ENCODE measurements at regions not wholly inside any gene's neighbourhood (a gene's known extent, or its start where the extent isn't known, plus 50 kb on each side); places are given as distances from the start of the nearest gene placed in this dataset.

- TF ChIP-seq TAF1 (IDR thresholded peaks at IDR 0.05; ENCODE audit: low read depth), result no peak
- no peak for TF ChIP-seq USF1 (IDR thresholded peaks at IDR 0.05)
- TF ChIP-seq REST (IDR thresholded peaks at IDR 0.05; ENCODE audit: low read depth), result no peak
- no peak for TF ChIP-seq TEAD4 (IDR thresholded peaks at IDR 0.05)
- no peak for TF ChIP-seq CEBPB (IDR thresholded peaks at IDR 0.05)
- TF ChIP-seq RAD21 (IDR thresholded peaks at IDR 0.05; ENCODE audit: low read depth), result no peak
- no peak for TF ChIP-seq YY1 (IDR thresholded peaks at IDR 0.05; ENCODE audit: low read depth)
- no peak for TF ChIP-seq CREB1 (IDR thresholded peaks at IDR 0.05; ENCODE audit: low read depth)
- TF ChIP-seq EGR1 (IDR thresholded peaks at IDR 0.05), result no peak
Measured at GRCh38 chr4:117533501-117533900, 448.1 kb upstream of the TRAM1L1 start.

GRCh38 chr4:117545039-117545438, 459.7 kb upstream of the TRAM1L1 start:
- TF ChIP-seq MAX (IDR thresholded peaks at IDR 0.05) (no peak), YY1 (IDR thresholded peaks at IDR 0.05; ENCODE audit: low read depth) (no peak), CEBPB (IDR thresholded peaks at IDR 0.05) (no peak), EGR1 (IDR thresholded peaks at IDR 0.05) (no peak), NFIC (IDR thresholded peaks at IDR 0.05) (no peak), CREB1 (IDR thresholded peaks at IDR 0.05; ENCODE audit: low read depth) (no peak), REST (IDR thresholded peaks at IDR 0.05; ENCODE audit: low read depth) (no peak)

GRCh38 chr4:117549524-117549923, 464.1 kb upstream of the TRAM1L1 start:
- TF ChIP-seq TEAD4 (IDR thresholded peaks at IDR 0.05), result no peak
- TF ChIP-seq EGR1 (IDR thresholded peaks at IDR 0.05), result no peak

- no peak for TF ChIP-seq MAX (IDR thresholded peaks at IDR 0.05)
- no peak for TF ChIP-seq RAD21 (IDR thresholded peaks at IDR 0.05; ENCODE audit: low read depth)
- TF ChIP-seq TCF12 (IDR thresholded peaks at IDR 0.05; ENCODE audit: low read depth), result no peak
- no peak for TF ChIP-seq FOXM1 (IDR thresholded peaks at IDR 0.05; ENCODE audit: borderline replicate concordance, low read depth)
- TF ChIP-seq ZBTB7A (IDR thresholded peaks at IDR 0.05; ENCODE audit: low read depth), result no peak
- no peak for TF ChIP-seq CREB1 (IDR thresholded peaks at IDR 0.05; ENCODE audit: low read depth)
Measured at GRCh38 chr4:117550085-117550484, 464.7 kb upstream of the TRAM1L1 start.

- TF ChIP-seq ZBTB7A (IDR thresholded peaks at IDR 0.05; ENCODE audit: low read depth) (no peak), MAX (IDR thresholded peaks at IDR 0.05) (no peak), USF1 (IDR thresholded peaks at IDR 0.05) (no peak), RAD21 (IDR thresholded peaks at IDR 0.05; ENCODE audit: low read depth) (peak; percentile 54), TEAD4 (IDR thresholded peaks at IDR 0.05) (no peak)
Measured at GRCh38 chr4:117560329-117560728, 474.0 kb upstream of the NDST3 start.

GRCh38 chr4:117574085-117574484, 460.2 kb upstream of the NDST3 start:
- TF ChIP-seq EP300 (IDR thresholded peaks at IDR 0.05; ENCODE audit: borderline replicate concordance) (no peak), ZBTB7A (IDR thresholded peaks at IDR 0.05; ENCODE audit: low read depth) (no peak), USF1 (IDR thresholded peaks at IDR 0.05) (no peak), TEAD4 (IDR thresholded peaks at IDR 0.05) (no peak), RAD21 (IDR thresholded peaks at IDR 0.05; ENCODE audit: low read depth) (no peak), REST (IDR thresholded peaks at IDR 0.05; ENCODE audit: low read depth) (no peak), MAX (IDR thresholded peaks at IDR 0.05) (no peak), CEBPB (IDR thresholded peaks at IDR 0.05) (no peak), EGR1 (IDR thresholded peaks at IDR 0.05) (no peak), TAF1 (IDR thresholded peaks at IDR 0.05; ENCODE audit: low read depth) (no peak), CREB1 (IDR thresholded peaks at IDR 0.05; ENCODE audit: low read depth) (no peak), YY1 (IDR thresholded peaks at IDR 0.05; ENCODE audit: low read depth) (no peak), TCF12 (IDR thresholded peaks at IDR 0.05; ENCODE audit: low read depth) (no peak), NFIC (IDR thresholded peaks at IDR 0.05) (no peak), FOXM1 (IDR thresholded peaks at IDR 0.05; ENCODE audit: borderline replicate concordance, low read depth) (no peak)
